Effector memory CD8-positive, alpha-beta T cell (primary cell): ENCODE measurements at regions not wholly inside any gene's neighbourhood (a gene's known extent, or its start where the extent isn't known, plus 50 kb on each side); places are given as distances from the start of the nearest gene placed in this dataset.

Experiments
- ATAC-seq: fragments of 150-1000 bp; cut with Tn5 transposase; replicated peaks from 2 replicates; pipeline ENCODE4 v1.10.0; 2021; ENCODE audit warnings: mild to moderate bottlenecking, moderate library complexity
- DNase-seq, 3 experiments: peaks; one replicate each; pipeline ENCODE4 v3.0.0; 2021
- H3K27ac Mint-ChIP-seq, 2 donors: one replicate each; pipeline ENCODE4 v1.8.0; 2022; ENCODE audit warnings: mild to moderate bottlenecking in 2 of 2, mixed read lengths in 2 of 2, moderate library complexity in 2 of 2
- H3K27me3 Mint-ChIP-seq, 2 donors: one replicate each; pipeline ENCODE4 v1.8.0; 2022; ENCODE audit warnings: mixed read lengths in 2 of 2
- H3K36me3 Mint-ChIP-seq: one replicate; pipeline ENCODE4 v1.8.0; 2022; ENCODE audit warnings: mild to moderate bottlenecking, moderate library complexity, mixed read lengths; ENCODE audit not compliant: insufficient read depth
- H3K4me1 Mint-ChIP-seq, 2 donors: one replicate each; pipeline ENCODE4 v1.8.0; 2022; ENCODE audit warnings: low read depth in 2 of 2, mixed read lengths in 2 of 2
- H3K4me3 Mint-ChIP-seq, 2 donors: one replicate each; pipeline ENCODE4 v1.8.0; 2022; ENCODE audit warnings: mild to moderate bottlenecking in 2 of 2, mixed read lengths in 2 of 2, moderate library complexity in 2 of 2
- H3K9me3 Mint-ChIP-seq, 2 donors: one replicate each; pipeline ENCODE4 v1.8.0; 2022; ENCODE audit warnings: mixed read lengths in 2 of 2

DNA sequence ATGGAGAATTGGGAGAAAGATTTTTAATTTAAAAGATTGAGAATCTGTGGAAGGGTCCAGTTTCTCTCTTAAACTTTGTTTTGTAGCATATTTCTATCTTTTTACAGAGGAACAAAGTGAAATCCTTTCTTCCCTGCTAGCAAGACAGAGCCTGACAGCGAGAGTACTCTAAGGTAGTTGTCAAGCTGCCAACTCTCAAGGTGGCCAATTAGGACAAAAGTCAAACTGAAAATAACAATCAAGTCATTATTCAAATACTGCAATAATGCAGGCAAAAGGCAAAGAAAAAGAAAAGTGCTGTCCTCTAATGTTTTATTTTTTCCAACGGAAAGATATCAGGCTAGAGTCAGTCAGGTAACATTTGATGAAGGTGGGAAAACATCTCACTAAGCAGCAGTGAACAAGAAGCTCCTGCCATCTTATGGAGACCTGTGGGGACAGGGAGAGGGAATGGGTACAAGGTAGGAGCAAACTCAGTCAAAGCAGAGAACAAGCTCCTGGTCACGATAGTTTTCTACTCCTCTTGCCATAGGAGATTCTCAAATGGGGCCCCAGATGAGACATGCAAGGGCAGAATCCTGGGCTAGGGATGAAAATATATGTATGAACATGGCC, 801.9 kb upstream of the SLITRK1 start:
- Mint-ChIP-seq H3K27ac (no peak overlapping the region), H3K27me3 (no peaks in the 10 kb centered on the region), H3K36me3 (no peaks in the 10 kb centered on the region), H3K9me3 (peaks cover 0 to 1% of the 10 kb centered on the region in 2 donors), H3K4me1 (no peaks in the 10 kb centered on the region), H3K4me3 (no peak overlapping the region)
- DNase-seq (no peak), ATAC-seq (no peak)

- Mint-ChIP-seq H3K9me3 (peaks cover 0 to 1% of the 10 kb centered on the region in 2 donors), H3K27ac (no peak overlapping the region), H3K4me1 (no peaks in the 10 kb centered on the region), H3K36me3 (no peaks in the 10 kb centered on the region), H3K27me3 (no peaks in the 10 kb centered on the region), H3K4me3 (no peak overlapping the region)
- DNase-seq, result no peak
- no peak for ATAC-seq
Measured at GRCh38 chr13:84683448-84683847, 801.2 kb upstream of the SLITRK1 start.

DNA sequence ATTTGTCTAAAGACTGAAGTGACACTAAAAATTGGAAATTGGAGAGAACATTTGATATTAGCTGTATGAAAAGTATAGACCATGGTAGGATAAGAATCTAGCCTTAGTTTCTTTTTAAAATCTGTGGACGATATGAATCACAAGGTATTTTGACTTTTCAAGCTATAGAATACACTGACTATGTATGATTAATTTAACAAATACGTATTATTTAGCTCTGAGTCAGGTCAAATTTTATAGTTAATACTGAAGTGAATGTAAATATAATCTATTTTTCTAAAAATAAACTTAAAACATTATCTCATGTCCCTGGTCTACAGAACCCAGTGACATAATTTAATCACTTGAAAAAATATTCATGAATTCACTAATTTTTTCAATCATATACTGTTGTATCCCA, 795.6 kb upstream of the SLITRK1 start:
- ATAC-seq (no peak), DNase-seq (no peak)
- Mint-ChIP-seq H3K27me3 (no peaks in the 10 kb centered on the region), H3K36me3 (no peaks in the 10 kb centered on the region), H3K4me1 (no peaks in the 10 kb centered on the region), H3K9me3 (peaks cover 0 to 2% of the 10 kb centered on the region in 2 donors), H3K4me3 (no peak overlapping the region), H3K27ac (no peak overlapping the region)

- no peak overlapping the region for H3K4me3 Mint-ChIP-seq
- H3K36me3 Mint-ChIP-seq, result no peaks in the 10 kb centered on the region
- peaks cover 0 to 6% of the 10 kb centered on the region in 2 donors for H3K9me3 Mint-ChIP-seq
- no peak overlapping the region for H3K27ac Mint-ChIP-seq
- DNase-seq (no peak), ATAC-seq (no peak)
- no peaks in the 10 kb centered on the region for H3K4me1 Mint-ChIP-seq
- no peaks in the 10 kb centered on the region for H3K27me3 Mint-ChIP-seq
Measured at GRCh38 chr13:84672616-84673015, 790.3 kb upstream of the SLITRK1 start.

GRCh38 chr13:84670245-84670644, 788.0 kb upstream of the SLITRK1 start:
- Mint-ChIP-seq H3K27ac (no peak overlapping the region), H3K36me3 (no peaks in the 10 kb centered on the region), H3K4me1 (no peaks in the 10 kb centered on the region), H3K27me3 (no peaks in the 10 kb centered on the region), H3K4me3 (no peak overlapping the region), H3K9me3 (peaks cover 0 to 6% of the 10 kb centered on the region in 2 donors)
- ATAC-seq (no peak), DNase-seq (no peak)

GRCh38 chr13:84668637-84669036, 786.4 kb upstream of the SLITRK1 start:
- no peak for DNase-seq
- no peaks in the 10 kb centered on the region for H3K27me3 Mint-ChIP-seq
- no peak for ATAC-seq
- H3K9me3 Mint-ChIP-seq, result peaks cover 0 to 4% of the 10 kb centered on the region in 2 donors
- H3K27ac Mint-ChIP-seq, result no peak overlapping the region
- H3K4me1 Mint-ChIP-seq, result no peaks in the 10 kb centered on the region
- H3K36me3 Mint-ChIP-seq, result no peaks in the 10 kb centered on the region
- no peak overlapping the region for H3K4me3 Mint-ChIP-seq

DNA sequence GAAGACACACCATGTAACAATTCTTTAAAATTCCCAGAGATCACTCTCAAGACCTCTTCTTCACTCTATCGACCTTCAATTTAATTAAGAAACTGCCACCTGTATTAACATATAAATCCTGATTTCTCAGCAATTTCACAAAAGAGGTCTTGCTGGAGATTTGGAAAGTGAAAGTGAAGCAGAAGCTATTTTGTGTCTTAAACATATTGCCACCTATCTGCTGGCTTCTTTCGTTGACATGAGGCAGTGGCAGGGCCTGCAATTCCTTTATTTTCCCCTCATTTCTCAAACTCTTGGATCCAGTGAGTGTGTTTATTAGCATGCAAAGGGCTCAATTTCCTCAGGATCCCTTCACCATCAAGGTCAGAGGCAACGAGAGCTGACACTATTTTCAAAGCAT, 780.2 kb upstream of the SLITRK1 start:
- no peak overlapping the region for H3K4me3 Mint-ChIP-seq
- H3K36me3 Mint-ChIP-seq, result no peaks in the 10 kb centered on the region
- no peaks in the 10 kb centered on the region for H3K4me1 Mint-ChIP-seq
- peaks cover 0 to 3% of the 10 kb centered on the region in 2 donors for H3K9me3 Mint-ChIP-seq
- ATAC-seq, result no peak
- H3K27me3 Mint-ChIP-seq, result no peaks in the 10 kb centered on the region
- no peak overlapping the region for H3K27ac Mint-ChIP-seq
- DNase-seq, result no peak

GRCh38 chr13:84661718-84662117, 779.4 kb upstream of the SLITRK1 start:
- H3K27ac Mint-ChIP-seq, result no peak overlapping the region
- no peak for ATAC-seq
- peaks cover 0 to 3% of the 10 kb centered on the region in 2 donors for H3K9me3 Mint-ChIP-seq
- H3K36me3 Mint-ChIP-seq, result no peaks in the 10 kb centered on the region
- no peaks in the 10 kb centered on the region for H3K4me1 Mint-ChIP-seq
- H3K4me3 Mint-ChIP-seq, result no peak overlapping the region
- no peaks in the 10 kb centered on the region for H3K27me3 Mint-ChIP-seq
- no peak for DNase-seq

DNA sequence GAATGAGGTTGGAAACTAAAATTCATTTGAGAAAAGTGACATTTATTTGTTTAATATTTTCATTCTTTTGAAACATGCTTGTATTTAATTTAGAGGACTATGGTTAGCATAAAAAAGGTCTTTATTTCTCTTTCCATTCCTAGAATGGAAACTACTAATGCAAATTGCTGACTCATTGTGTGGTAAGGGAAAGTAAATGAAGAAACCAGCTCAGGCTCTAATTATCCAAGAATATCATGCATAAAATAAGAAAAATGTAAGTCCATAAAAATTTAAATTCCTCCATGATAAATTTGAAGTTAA, 777.0 kb upstream of the SLITRK1 start:
- no peak overlapping the region for H3K4me3 Mint-ChIP-seq
- ATAC-seq, result no peak
- DNase-seq, result no peak
- no peaks in the 10 kb centered on the region for H3K27me3 Mint-ChIP-seq
- H3K9me3 Mint-ChIP-seq, result peaks cover 0 to 3% of the 10 kb centered on the region in 2 donors
- no peak overlapping the region for H3K27ac Mint-ChIP-seq
- no peaks in the 10 kb centered on the region for H3K4me1 Mint-ChIP-seq
- H3K36me3 Mint-ChIP-seq, result no peaks in the 10 kb centered on the region

GRCh38 chr13:84658491-84659358, 776.5 kb upstream of the SLITRK1 start:
- no peak overlapping the region for H3K27ac Mint-ChIP-seq
- H3K4me1 Mint-ChIP-seq, result no peaks in the 10 kb centered on the region
- no peaks in the 10 kb centered on the region for H3K36me3 Mint-ChIP-seq
- peaks cover 0 to 3% of the 10 kb centered on the region in 2 donors for H3K9me3 Mint-ChIP-seq
- H3K4me3 Mint-ChIP-seq, result no peak overlapping the region
- H3K27me3 Mint-ChIP-seq, result no peaks in the 10 kb centered on the region
- ATAC-seq (no peak), DNase-seq (no peak)

DNA sequence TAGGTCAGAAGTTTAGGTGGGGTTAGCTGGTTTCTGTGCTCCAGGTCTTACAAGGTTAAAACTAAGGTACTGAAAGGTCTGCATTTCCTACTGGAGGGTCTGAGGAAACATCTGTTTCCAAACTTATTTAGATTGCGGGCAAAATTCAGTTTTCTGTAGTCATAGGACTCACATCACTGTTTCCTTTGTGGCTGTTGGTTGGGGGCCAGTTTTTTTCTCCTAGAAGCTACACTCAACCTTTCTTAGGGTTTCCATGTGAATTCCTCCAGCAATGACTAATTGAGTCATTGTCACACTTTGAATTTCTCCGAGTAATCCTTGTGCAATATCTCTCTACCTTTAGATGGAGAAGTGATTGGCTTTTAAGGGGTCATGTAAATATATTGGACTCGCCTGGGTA, 773.4 kb upstream of the SLITRK1 start:
- Mint-ChIP-seq H3K9me3 (no peaks in the 10 kb centered on the region), H3K27ac (no peak overlapping the region), H3K4me3 (no peak overlapping the region), H3K27me3 (no peaks in the 10 kb centered on the region), H3K36me3 (no peaks in the 10 kb centered on the region), H3K4me1 (no peaks in the 10 kb centered on the region)
- DNase-seq, result no peak
- ATAC-seq, result no peak

DNA sequence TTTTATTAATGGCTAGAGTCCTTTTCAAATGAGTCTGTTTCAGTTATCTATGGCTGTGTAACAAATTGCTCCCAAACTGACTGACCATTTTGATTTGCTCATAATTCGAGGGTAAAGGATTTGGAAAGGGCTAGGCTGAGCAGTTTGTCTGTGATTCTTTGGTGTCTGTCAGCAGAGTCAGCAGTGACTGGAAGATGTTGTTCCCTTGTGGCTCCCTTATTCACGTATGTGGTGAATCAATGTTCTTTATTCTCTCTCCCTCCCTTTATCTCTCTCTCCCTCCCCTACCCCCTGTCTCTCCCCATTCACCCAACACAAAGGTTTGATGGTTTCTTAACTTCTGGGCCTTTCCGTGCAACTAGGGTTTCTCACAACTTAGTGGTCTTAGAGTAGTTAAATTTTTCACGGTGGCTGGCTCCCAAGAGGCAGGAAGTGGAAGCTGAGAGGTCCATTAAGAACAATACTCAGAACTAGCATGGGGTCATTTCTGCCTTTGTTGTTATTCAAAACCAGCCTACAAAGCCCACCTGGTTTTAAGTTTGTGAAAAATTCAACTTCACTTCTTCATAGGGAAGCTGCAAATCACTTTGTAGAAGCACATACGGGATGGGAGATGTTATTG, 772.5 kb upstream of the SLITRK1 start:
- no peak overlapping the region for H3K27ac Mint-ChIP-seq
- DNase-seq, result no peak
- H3K36me3 Mint-ChIP-seq, result no peaks in the 10 kb centered on the region
- no peaks in the 10 kb centered on the region for H3K9me3 Mint-ChIP-seq
- no peaks in the 10 kb centered on the region for H3K27me3 Mint-ChIP-seq
- H3K4me1 Mint-ChIP-seq, result no peaks in the 10 kb centered on the region
- no peak for ATAC-seq
- no peak overlapping the region for H3K4me3 Mint-ChIP-seq

DNA sequence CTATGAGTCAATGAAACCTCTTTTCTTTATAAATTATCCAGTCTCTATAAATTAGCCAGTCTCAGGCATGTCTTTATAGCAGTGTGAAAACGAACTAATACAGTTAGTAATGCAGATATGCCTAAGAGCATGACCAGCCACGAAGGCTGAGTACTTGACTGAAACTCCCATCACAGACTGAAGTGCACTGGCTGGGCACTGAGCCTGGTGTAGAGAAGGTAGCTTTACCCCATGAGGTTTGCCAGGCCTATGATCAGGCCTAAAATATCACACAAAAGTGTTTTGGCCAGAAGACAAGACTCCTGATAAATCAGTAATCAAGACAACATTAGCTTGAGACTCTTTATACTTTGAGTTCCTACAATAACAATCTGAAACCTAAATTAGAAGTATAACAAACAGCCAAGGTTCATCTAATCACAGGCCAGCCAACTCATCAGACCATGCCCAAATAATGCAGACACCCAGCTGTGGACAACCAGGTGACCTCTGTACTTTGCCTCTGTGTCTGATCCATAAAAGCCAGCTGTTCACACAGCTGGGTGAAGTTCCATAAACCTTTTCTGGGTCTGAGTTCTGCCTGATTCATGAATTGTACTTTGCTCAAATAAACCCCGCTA, 771.8 kb upstream of the SLITRK1 start:
- Mint-ChIP-seq H3K4me3 (no peak overlapping the region), H3K27ac (no peak overlapping the region), H3K27me3 (no peaks in the 10 kb centered on the region), H3K4me1 (no peaks in the 10 kb centered on the region), H3K36me3 (no peaks in the 10 kb centered on the region), H3K9me3 (no peaks in the 10 kb centered on the region)
- ATAC-seq (no peak), DNase-seq (no peak)

GRCh38 chr13:84651705-84652104, 769.4 kb upstream of the SLITRK1 start:
- no peaks in the 10 kb centered on the region for H3K36me3 Mint-ChIP-seq
- no peak overlapping the region for H3K27ac Mint-ChIP-seq
- DNase-seq (no peak), ATAC-seq (no peak)
- no peaks in the 10 kb centered on the region for H3K4me1 Mint-ChIP-seq
- no peaks in the 10 kb centered on the region for H3K9me3 Mint-ChIP-seq
- no peak overlapping the region for H3K4me3 Mint-ChIP-seq
- no peaks in the 10 kb centered on the region for H3K27me3 Mint-ChIP-seq
